ENCODE measurements at regions not wholly inside any gene's neighbourhood (a gene's known extent, or its start where the extent isn't known, plus 50 kb on each side); places are given as distances from the start of the nearest gene placed in this dataset.
A peak's percentile ranks its signal among the peaks of the same experiment; 100 is the strongest.
"Not testable (repeated sequence)": the region's sequence is repeated elsewhere in the genome, so short reads cannot be mapped to it uniquely, and the experiment has no call there.

DNA sequence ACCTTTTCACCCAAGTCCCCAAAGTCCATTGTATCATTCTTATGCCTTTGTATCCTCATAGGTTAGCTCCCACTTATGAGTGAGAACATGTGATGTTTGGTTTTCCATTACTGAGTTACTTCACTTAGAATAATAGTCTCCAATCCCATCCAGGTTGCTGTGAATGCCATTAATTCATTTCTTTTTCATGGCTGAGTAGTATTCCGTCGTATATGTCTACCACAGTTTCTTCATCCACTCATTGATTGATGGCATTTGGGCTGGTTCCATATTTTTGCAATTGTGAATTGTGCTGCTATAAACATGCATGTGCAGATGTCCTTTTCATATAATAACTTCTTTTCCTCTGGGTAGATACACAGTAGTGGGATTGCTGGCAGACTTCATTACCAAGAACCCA lies 451.9 kb upstream of the KLF6 start:
- DNase-seq (ENCODE audit: low read depth in 2 of 2), result not testable (repeated sequence)

DNA sequence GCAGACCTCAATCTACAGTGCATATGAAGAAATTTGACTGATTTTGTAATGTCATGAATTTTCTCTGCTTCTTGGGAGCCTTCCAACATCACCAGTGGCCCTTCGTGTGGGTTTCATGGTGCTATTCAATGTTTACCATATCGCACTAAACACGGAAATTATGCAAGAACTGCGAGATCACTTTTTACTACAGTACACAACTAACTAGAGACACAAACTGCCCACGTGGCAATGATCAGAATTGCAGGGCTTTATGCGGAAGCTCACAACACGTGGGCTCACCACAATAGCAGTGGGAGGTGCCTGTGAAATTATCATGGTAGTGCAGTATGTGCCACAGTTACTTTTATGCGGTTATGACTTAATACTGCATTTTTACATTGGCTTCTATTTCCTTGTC lies 449.7 kb upstream of the KLF6 start:
- peak in 1 of 2 donors; percentile 21 for DNase-seq (ENCODE audit: low read depth in 2 of 2)

DNA sequence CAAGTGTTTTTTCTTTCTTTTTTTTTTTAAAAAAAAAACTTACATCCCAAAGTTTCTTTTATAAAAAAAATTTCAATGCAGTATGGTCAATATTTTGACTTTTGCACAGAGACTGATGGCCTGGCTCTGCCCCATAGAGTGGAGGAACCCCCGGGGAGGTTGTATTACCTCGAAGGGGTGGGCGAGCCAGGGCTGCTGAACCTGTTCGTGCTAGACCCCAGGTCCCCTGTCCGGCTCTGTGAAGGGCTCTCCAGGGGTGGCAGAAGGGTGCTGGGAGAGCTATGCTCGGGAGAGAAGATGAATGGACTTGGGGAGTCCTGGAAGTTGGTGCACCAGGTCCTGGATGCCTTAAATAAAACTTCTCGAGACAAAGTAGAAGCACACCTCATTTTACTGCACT lies 446.4 kb upstream of the KLF6 start:
- DNase-seq (ENCODE audit: low read depth in 2 of 2), result no peak

DNA sequence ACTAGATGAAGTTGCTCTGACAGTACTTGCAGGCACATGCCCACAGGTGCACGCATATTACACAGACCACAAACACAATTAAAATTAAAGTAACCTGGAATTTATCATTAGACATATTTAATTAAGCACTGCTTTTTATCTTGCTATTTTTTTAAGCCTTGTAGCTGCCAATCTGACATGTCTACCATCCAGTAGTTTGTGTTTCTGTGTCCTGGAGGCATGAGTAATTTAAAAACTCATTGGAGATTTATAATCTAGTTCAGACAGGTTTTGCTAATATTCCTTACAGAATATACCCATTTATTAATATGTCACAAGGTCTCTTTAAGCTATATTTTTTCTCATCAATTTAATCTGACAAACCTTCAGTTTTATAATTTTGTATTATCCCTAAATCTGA lies 445.0 kb upstream of the KLF6 start:
- DNase-seq (ENCODE audit: low read depth in 2 of 2), result no peak

DNA sequence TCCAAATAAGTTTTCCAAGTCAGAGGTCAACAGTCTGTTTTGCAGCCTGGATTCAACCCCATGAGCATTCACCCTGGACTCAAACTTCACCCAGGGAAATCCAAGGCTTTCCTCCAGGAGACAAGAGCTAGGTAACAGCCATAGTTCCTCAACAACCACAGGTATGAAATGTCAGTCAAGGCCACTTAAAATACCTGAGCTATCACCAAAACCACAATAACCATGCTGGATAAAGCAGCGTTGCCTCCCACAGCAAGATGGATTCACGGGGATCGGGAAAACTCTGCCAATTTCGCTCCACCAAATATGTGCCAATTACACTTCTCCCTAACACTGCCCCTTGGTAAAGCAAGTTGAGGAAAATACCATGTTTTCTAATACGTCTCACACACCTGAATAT lies 444.1 kb upstream of the KLF6 start:
- DNase-seq (ENCODE audit: low read depth in 2 of 2), result no peak

DNA sequence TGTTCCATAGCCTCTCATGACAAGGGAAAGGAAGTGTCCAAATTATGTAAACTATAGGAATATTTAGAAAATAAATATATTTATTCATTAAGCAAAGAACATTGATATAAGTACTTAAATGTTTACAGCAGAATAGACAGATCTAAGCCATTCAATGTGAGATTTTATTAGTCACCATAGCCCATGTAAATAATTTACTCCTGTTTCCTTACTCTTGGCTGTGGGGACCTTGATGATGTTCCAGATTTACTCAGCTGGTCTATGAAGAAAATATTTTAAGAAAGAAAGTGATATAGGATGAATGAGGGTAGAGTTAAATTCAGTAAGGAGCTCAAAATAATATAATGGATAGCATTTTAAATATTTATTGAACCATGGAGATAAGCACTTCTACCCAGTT lies 442.6 kb upstream of the KLF6 start:
- no peak for DNase-seq (ENCODE audit: low read depth in 2 of 2)

DNA sequence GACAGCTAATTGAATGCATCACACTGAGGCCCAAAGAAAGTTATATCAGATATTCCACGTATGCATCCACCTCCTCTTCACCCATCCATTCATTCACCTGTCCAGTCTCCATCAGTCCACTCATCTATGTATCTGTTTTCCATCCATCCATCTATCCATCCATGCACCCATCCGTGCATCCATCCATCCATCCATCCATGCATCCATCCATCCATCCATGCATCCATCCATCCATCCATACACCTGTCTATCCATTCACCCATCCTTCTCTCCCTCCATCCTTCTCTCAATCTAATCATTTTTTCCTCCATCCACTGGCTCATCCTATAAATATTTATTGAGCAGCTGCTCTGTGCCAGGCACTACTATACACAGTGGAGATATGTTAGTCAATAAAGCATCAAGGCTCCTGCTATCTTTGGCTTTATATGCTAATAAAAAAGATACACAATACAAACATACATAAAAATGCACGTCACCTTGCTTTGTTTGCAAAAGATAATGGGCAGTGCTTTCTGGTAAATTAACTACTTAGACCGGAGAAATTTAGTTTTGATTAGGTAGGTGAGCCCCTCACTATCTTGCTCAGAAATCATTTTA lies 442.0 kb upstream of the KLF6 start:
- no peak for DNase-seq (ENCODE audit: low read depth in 2 of 2)

- no peak for DNase-seq (ENCODE audit: low read depth in 2 of 2)
These were observed 439.2 kb upstream of the KLF6 start for GRCh38 chr10:4224178-4224577.

- not testable (repeated sequence) for DNase-seq (ENCODE audit: low read depth in 2 of 2)
These were observed 436.3 kb upstream of the KLF6 start for GRCh38 chr10:4221310-4221709.

DNA sequence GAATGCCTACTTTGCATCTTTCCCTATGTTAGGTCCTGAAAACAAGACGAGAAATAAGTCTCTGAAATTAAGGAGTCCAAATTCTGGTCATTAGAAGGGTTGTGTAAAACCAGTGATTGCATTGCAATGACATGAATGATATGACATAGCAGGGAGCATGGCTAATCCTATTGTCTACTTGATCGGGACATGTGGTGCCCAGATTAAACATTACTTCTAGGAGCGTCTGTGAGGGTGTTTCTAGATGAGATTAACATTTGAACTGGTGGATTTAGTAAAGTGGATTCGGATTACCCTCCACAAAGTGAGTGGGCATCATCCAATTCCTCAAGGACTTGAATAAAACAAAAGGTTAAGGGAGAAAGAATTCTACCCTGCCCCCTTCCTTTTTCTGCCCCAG lies 434.9 kb upstream of the KLF6 start:
- no peak for DNase-seq (ENCODE audit: low read depth in 2 of 2)

DNA sequence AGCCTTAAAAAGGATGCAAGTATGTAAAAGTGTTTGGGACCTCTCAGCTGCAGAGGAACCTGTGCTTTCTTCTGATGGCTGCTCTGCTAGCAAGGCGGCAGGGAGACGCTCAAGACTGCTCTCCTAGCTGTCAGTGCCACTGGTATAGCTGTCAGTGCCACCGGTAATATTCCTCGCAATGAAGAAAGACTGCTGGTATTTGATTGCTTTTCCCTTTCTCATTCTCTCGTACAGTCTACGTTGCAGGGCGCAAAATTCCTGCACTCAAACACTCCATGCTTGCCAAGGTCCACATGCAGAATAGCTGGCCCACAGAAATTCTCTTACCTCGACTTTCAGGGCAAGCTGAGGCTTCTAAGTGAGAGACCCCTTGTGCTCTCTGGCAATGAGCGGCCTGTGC lies 432.6 kb upstream of the KLF6 start:
- DNase-seq (ENCODE audit: low read depth in 2 of 2), result no peak

DNA sequence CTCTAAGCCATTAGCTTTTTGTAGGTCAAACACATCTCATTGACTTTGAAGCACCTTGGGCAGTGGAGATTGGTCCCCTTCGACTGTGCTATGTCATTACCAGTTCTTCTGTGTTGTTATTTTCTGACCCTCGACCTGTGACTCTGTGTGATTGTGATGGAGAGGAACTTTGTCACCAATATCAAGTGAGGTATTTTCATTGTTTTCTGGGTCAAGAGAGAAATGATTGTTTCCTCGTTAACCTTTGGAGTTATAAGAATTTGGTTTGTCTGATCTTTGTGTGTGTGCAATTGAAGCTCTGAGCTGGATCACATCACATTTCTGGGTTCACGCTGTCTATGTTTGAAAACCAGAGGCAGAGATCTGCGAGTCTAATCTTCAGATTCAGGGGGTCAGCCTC lies 432.2 kb upstream of the KLF6 start:
- DNase-seq (ENCODE audit: low read depth in 2 of 2), result no peak

DNA sequence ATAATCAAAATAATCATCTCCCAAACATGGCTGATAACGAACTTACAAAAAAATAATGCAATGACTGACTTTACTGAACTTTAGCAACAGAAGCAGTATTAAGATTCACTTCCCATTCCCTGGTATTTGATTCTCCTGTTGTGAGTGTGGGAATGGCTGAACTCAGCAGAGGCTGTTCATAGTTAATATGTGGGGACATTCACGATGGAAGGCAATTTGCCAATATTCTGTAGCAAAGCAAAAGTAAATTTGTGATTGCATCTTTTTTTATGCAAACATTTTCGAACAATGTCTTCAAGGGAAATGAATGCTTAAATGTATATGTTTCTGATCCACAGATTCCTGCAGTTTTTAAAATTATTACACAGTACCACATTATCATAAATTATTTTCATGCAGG lies 431.7 kb upstream of the KLF6 start:
- DNase-seq (ENCODE audit: low read depth in 2 of 2), result no peak

DNA sequence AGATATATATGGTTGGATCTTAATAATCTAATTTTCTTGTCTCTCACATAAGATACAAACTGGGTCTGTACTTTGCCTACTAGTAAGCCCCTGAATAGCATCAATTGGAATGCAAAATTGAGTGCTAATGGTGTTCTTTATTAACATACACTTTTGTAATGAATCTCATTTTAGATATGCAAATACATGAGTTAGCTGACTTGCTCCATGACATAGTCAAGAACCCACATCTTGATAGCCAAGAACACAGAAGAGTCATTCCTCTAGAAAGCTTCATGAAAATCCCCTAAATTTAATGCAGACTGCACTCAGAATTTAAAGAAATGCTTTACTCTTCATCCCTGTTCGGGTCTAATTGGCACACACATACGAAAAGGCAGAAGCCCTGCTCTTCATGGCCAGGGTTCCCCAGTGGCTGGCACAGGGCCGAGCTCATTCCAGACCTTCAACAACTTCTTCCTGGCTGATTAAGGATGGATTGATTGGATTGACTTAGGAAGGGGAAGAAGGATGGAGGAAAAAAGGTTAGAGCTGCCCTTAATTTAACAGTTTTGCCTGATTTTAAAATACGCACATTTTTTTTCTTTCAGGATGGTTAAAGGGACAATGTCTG lies 431.1 kb upstream of the KLF6 start:
- DNase-seq (ENCODE audit: low read depth in 2 of 2), result no peak

- DNase-seq (ENCODE audit: low read depth in 2 of 2), result no peak
These were observed 430.5 kb upstream of the KLF6 start for GRCh38 chr10:4215485-4215884.

GRCh38 chr10:4214908-4215307 lies 429.9 kb upstream of the KLF6 start:
- no peak for DNase-seq (ENCODE audit: low read depth in 2 of 2)

- DNase-seq (ENCODE audit: low read depth in 2 of 2), result no peak
These were observed 428.4 kb upstream of the KLF6 start for GRCh38 chr10:4213441-4213840.

DNA sequence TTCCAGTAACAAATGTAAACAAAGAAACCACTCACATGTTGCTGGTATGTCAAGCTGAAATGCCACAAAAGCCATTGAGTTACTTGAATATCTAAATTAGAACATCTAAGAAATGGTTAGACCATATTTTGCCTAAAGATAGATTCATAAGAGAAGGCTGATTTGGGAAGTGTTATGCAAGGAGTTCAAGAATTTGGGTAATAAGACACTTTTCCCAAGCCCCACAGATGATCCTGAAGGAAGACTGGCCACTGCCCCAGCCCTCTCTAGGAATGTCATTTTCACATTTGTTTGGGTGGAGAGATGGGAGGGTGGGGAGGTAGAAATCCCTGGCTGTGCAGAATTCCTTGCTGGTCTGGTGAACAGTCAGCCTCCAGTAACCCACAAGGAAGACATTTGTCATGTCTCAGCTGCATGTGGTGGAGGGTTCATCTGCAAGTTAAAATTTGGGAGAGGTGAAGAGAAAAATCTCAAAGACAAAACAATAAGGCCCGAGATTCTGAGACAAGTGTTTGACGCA lies 427.2 kb upstream of the KLF6 start:
- DNase-seq (ENCODE audit: low read depth in 2 of 2), result no peak

GRCh38 chr10:4208499-4208898 lies 423.5 kb upstream of the KLF6 start:
- DNase-seq (ENCODE audit: low read depth in 2 of 2), result no peak

- no peak for DNase-seq (ENCODE audit: low read depth in 2 of 2)
These were observed 420.1 kb upstream of the KLF6 start for GRCh38 chr10:4205113-4205512.

DNA sequence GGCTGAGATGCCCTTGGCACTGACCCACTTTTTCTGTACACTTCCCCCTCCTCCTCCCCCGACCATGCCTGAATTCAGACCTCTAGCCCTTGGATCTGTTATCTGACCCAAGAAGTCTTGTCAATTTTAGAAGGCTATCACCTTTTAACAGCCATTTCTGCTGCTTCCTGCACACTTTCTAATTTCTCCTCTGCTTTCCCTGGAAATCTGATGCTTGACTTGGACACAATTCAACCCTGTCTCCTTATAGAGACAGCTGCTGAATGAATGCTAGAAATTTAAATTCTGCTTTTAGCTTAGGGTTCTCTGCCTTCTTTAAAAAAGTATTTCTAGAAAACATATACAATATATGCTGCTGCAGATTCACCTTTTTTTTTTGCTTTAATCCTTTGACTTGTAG lies 417.9 kb upstream of the KLF6 start:
- DNase-seq (ENCODE audit: low read depth in 2 of 2), result no peak

DNA sequence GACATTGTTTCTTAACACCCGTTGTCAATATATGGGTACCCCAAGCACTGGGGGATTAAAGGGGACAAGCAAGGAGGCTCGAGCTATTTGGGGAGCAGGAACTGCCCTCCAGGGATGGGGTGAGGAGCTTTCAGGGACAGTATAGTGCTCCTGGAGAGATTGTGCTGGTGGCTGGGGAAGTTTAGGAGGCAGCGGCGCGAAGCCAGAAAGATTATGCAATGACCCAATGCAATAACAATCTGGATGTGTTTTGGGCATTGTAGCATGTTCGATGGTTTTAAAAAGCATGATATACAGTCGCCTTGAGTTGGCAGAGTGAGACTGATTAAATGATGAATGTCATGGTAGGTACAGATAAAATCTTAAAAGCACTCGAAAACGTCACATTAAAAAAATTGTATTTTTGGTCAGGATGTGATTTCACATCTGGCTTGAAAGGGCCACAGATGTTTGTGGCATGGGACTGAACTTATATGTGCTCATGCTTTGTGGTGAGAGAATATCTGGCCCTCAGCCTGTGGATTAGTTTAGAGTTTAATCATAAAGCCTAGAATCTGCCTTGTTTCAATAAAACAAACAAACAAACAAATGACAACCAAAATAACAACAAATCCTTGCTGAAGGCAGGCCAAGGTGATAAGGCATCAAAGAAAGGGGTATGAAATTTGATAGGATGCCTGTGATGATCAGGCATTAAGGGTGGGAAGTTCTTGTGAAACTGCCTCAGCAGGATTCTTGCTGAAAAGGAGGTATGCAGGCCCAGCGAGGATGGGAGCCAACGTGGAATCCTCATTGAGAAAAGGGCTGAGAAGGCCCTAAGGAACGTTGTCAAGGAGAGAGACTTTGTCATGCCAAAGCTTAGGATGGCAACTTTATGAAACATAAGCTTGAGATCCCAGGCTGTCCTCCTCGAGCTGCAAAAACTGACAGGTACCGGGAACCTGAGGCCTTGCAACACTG lies 417.1 kb upstream of the KLF6 start:
- no peak for DNase-seq (ENCODE audit: low read depth in 2 of 2)

GRCh38 chr10:4199196-4199595 lies 414.2 kb upstream of the KLF6 start:
- DNase-seq (ENCODE audit: low read depth in 2 of 2), result no peak

Measured in activated CD4-positive, alpha-beta T cell treated with anti-CD3 and anti-CD28 coated beads for 24 hours (primary cell).